ENCODE measurements at regions not wholly inside any gene's neighbourhood (a gene's known extent, or its start where the extent isn't known, plus 50 kb on each side); places are given as distances from the start of the nearest gene placed in this dataset.

DNA sequence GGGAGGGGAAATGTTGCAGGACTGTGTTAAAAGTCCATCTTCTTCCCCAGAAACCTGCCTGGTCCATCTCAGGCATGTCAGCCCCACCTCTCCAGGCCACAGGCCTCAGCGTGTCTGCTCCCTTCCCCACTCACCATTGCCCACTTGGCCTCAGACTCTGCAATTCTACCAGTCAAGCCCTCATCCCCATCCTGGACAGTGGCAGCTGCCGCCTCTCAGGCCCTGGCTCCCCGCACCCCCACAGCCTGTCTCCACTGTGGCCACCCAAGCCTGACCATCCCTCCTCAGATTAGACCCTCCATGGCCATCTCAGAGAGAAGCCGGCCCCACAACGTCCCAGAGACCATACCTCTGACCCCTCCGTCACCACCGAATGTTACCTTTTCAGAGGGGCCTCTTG, 89.9 kb downstream of the BARX1 start:
- H2BK12ac ChIP-seq (ENCODE audit: low read length) = no peak overlapping the region
- DNase-seq = no peak
- no peak overlapping the region for H2AK5ac ChIP-seq (ENCODE audit: low read length)
- peaks cover 7% of the 10 kb centered on the region for H3K9me3 ChIP-seq (ENCODE audit: insufficient read depth, low read depth, low read length)
- no peak overlapping the region for H3K14ac ChIP-seq (ENCODE audit: low read length)
- H4K8ac ChIP-seq (ENCODE audit: low read depth, low read length) = no peak overlapping the region
- no peak overlapping the region for H3K9ac ChIP-seq (ENCODE audit: low read length)
- H3K4me2 ChIP-seq (ENCODE audit: low read length) = no peak overlapping the region
- H3K4ac ChIP-seq (ENCODE audit: low read depth, low read length) = no peak overlapping the region
- H3K4me1 ChIP-seq (ENCODE audit: control insufficient read depth in 1 of 2, insufficient read depth in 2 of 2, low read length in 2 of 2) = no peaks in the 10 kb centered on the region
- no peaks in the 10 kb centered on the region for H3K79me1 ChIP-seq (ENCODE audit: low read length)
- H3K4me3 ChIP-seq (ENCODE audit: low read depth, low read length) = no peak overlapping the region
- H2BK5ac ChIP-seq (ENCODE audit: low read depth, low read length, poor library complexity) = no peak overlapping the region
- no peak overlapping the region for H3K18ac ChIP-seq (ENCODE audit: low read length)
- no peak overlapping the region for H2BK120ac ChIP-seq (ENCODE audit: insufficient read depth, low read length, poor library complexity)
- no peak overlapping the region for H4K12ac ChIP-seq (ENCODE audit: low read depth, low read length)
- no peaks in the 10 kb centered on the region for H3K27me3 ChIP-seq (ENCODE audit: insufficient read depth, low read length)
- no CpG with 5 or more reads among the region's 7 CpGs for WGBS (ENCODE audit: extremely low coverage, insufficient coverage, insufficient read length)
- no peak overlapping the region for H3K27ac ChIP-seq (ENCODE audit: low read depth, low read length)
- no peaks in the 10 kb centered on the region for H3K36me3 ChIP-seq (ENCODE audit: control insufficient read depth in 1 of 2, insufficient read depth in 2 of 2, low read length in 2 of 2)
- no peak overlapping the region for H4K91ac ChIP-seq (ENCODE audit: low read depth, low read length)
- H3K79me2 ChIP-seq (ENCODE audit: control insufficient read depth, insufficient read depth, low read length, poor library complexity) = no peaks in the 10 kb centered on the region
- H2AFZ ChIP-seq (ENCODE audit: insufficient read depth, low read length, poor library complexity) = no peak overlapping the region
- H3K23ac ChIP-seq (ENCODE audit: low read length) = no peak overlapping the region

DNA sequence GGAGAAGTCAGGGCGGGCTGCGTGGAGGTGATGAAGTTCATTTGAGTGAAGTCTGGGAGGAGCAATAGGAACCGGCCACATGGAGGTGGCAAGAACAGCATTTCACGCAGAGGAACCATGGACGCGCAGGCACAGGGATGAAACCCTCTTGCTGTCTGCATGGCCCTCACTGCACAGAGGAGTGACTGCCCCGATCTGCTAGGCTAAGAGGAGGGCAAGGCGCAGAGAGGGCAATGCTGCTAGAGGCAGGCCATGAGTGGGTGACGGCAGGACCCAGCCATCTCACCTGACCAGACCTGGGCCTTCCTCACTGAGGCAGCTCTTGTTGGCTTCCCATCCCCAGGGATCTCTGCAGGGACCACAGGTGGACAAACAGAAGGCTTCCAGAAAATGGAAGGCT, 90.3 kb downstream of the BARX1 start:
- Histone ChIP-seq H2BK12ac (ENCODE audit: low read length) (no peak overlapping the region), H3K18ac (ENCODE audit: low read length) (no peak overlapping the region), H3K23ac (ENCODE audit: low read length) (no peak overlapping the region), H2BK5ac (ENCODE audit: low read depth, low read length, poor library complexity) (no peak overlapping the region), H3K27me3 (ENCODE audit: insufficient read depth, low read length) (no peaks in the 10 kb centered on the region), H3K14ac (ENCODE audit: low read length) (no peak overlapping the region), H3K9ac (ENCODE audit: low read length) (no peak overlapping the region), H2AK5ac (ENCODE audit: low read length) (no peak overlapping the region), H3K4me3 (ENCODE audit: low read depth, low read length) (no peak overlapping the region), H4K91ac (ENCODE audit: low read depth, low read length) (no peak overlapping the region), H4K12ac (ENCODE audit: low read depth, low read length) (no peak overlapping the region), H4K8ac (ENCODE audit: low read depth, low read length) (no peak overlapping the region), H2BK120ac (ENCODE audit: insufficient read depth, low read length, poor library complexity) (no peak overlapping the region), H3K79me2 (ENCODE audit: control insufficient read depth, insufficient read depth, low read length, poor library complexity) (no peaks in the 10 kb centered on the region), H3K79me1 (ENCODE audit: low read length) (no peaks in the 10 kb centered on the region), H3K4me2 (ENCODE audit: low read length) (no peak overlapping the region), H3K36me3 (ENCODE audit: control insufficient read depth in 1 of 2, insufficient read depth in 2 of 2, low read length in 2 of 2) (no peaks in the 10 kb centered on the region), H3K4ac (ENCODE audit: low read depth, low read length) (no peak overlapping the region), H3K4me1 (ENCODE audit: control insufficient read depth in 1 of 2, insufficient read depth in 2 of 2, low read length in 2 of 2) (no peaks in the 10 kb centered on the region), H2AFZ (ENCODE audit: insufficient read depth, low read length, poor library complexity) (no peak overlapping the region), H3K9me3 (ENCODE audit: insufficient read depth, low read depth, low read length) (peaks cover 7% of the 10 kb centered on the region), H3K27ac (ENCODE audit: low read depth, low read length) (no peak overlapping the region)
- DNase-seq = no peak
- WGBS (ENCODE audit: extremely low coverage, insufficient coverage, insufficient read length) = no CpG with 5 or more reads among the region's 9 CpGs

DNA sequence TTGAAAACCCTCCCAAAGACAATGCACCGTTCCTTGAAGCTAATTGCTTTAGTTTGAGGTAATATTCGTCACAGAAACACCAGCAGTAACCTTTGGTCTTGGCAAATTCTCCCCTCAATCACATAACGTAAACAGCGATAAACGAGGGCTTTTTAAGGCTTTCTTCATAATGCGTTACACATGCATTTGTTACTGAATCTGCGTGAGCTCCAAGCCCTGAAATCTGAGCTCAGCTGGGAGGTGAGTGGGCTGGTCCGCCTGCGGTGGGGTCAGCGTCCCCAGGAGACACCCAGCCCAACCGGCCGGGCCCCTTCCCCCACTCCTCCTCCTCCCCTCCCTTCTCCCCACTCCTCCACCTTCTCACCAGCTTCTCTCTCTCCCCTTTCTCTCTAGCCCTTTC, 91.1 kb downstream of the BARX1 start:
- WGBS (ENCODE audit: extremely low coverage, insufficient coverage, insufficient read length) = no CpG with 5 or more reads among the region's 12 CpGs

DNA sequence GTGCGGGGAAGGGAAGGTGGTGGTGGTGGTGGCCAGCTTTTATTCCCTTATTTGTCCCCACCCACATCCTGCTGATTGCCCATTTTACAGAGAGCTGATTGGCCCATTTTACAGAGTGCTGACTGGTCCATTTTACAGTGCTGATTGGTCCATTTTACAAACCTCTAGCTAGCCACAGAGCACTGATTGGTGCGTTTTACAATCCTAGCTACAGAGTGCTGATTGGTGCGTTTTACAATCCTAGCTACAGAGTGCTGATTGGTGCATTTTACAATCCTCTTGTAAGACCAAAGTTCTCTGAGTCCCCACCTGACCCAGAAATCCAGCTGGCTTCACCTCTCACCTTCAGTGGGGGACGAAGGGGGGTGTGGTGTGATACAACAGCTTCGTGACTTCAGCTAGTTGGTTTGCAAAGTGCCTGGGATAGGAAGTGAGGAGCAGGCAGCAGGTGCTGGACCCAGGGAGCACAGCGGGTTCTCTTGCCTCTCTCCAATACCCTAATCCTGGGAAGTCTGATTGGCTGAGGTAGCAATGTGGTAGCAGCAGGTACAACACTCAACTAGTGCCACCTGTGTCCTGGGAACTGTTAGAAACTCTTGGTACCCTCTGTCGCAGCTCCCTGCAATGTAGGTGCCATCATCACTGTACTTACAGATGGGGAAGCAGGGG, 92.1 kb downstream of the BARX1 start:
- Histone ChIP-seq H3K4me3 (ENCODE audit: low read depth, low read length) (no peak overlapping the region), H3K79me2 (ENCODE audit: control insufficient read depth, insufficient read depth, low read length, poor library complexity) (no peaks in the 10 kb centered on the region)
- no CpG with 5 or more reads among the region's 7 CpGs for WGBS (ENCODE audit: extremely low coverage, insufficient coverage, insufficient read length)

More for the DNA sequence above, 91.1 kb downstream of the BARX1 start:
- no peak overlapping the region for H2BK12ac ChIP-seq (ENCODE audit: low read length)
- DNase-seq = no peak
- H2AK5ac ChIP-seq (ENCODE audit: low read length) = no peak overlapping the region
- H3K4ac ChIP-seq (ENCODE audit: low read depth, low read length) = no peak overlapping the region
- H3K14ac ChIP-seq (ENCODE audit: low read length) = no peak overlapping the region
- H3K79me1 ChIP-seq (ENCODE audit: low read length) = no peaks in the 10 kb centered on the region
- no peaks in the 10 kb centered on the region for H3K4me1 ChIP-seq (ENCODE audit: control insufficient read depth in 1 of 2, insufficient read depth in 2 of 2, low read length in 2 of 2)
- no peaks in the 10 kb centered on the region for H3K79me2 ChIP-seq (ENCODE audit: control insufficient read depth, insufficient read depth, low read length, poor library complexity)
- H3K23ac ChIP-seq (ENCODE audit: low read length) = no peak overlapping the region
- H3K27ac ChIP-seq (ENCODE audit: low read depth, low read length) = no peak overlapping the region
- H4K91ac ChIP-seq (ENCODE audit: low read depth, low read length) = no peak overlapping the region
- H3K4me2 ChIP-seq (ENCODE audit: low read length) = no peak overlapping the region
- no peak overlapping the region for H3K18ac ChIP-seq (ENCODE audit: low read length)
- no peak overlapping the region for H2AFZ ChIP-seq (ENCODE audit: insufficient read depth, low read length, poor library complexity)
- no peaks in the 10 kb centered on the region for H3K36me3 ChIP-seq (ENCODE audit: control insufficient read depth in 1 of 2, insufficient read depth in 2 of 2, low read length in 2 of 2)
- H4K12ac ChIP-seq (ENCODE audit: low read depth, low read length) = no peak overlapping the region
- H2BK120ac ChIP-seq (ENCODE audit: insufficient read depth, low read length, poor library complexity) = no peak overlapping the region
- no peaks in the 10 kb centered on the region for H3K27me3 ChIP-seq (ENCODE audit: insufficient read depth, low read length)
- no peak overlapping the region for H2BK5ac ChIP-seq (ENCODE audit: low read depth, low read length, poor library complexity)
- no peak overlapping the region for H3K4me3 ChIP-seq (ENCODE audit: low read depth, low read length)
- H3K9me3 ChIP-seq (ENCODE audit: insufficient read depth, low read depth, low read length) = peaks cover 7% of the 10 kb centered on the region
- H4K8ac ChIP-seq (ENCODE audit: low read depth, low read length) = no peak overlapping the region
- H3K9ac ChIP-seq (ENCODE audit: low read length) = no peak overlapping the region

More for the DNA sequence above, 92.1 kb downstream of the BARX1 start:
- DNase-seq = no peak
- Histone ChIP-seq H4K8ac (ENCODE audit: low read depth, low read length) (no peak overlapping the region), H3K9me3 (ENCODE audit: insufficient read depth, low read depth, low read length) (peaks cover 9% of the 10 kb centered on the region), H3K9ac (ENCODE audit: low read length) (no peak overlapping the region), H2AK5ac (ENCODE audit: low read length) (no peak overlapping the region), H3K79me1 (ENCODE audit: low read length) (no peaks in the 10 kb centered on the region), H3K4me2 (ENCODE audit: low read length) (no peak overlapping the region), H3K4me1 (ENCODE audit: control insufficient read depth in 1 of 2, insufficient read depth in 2 of 2, low read length in 2 of 2) (no peaks in the 10 kb centered on the region), H3K36me3 (ENCODE audit: control insufficient read depth in 1 of 2, insufficient read depth in 2 of 2, low read length in 2 of 2) (no peaks in the 10 kb centered on the region), H2BK120ac (ENCODE audit: insufficient read depth, low read length, poor library complexity) (no peak overlapping the region), H3K4ac (ENCODE audit: low read depth, low read length) (no peak overlapping the region), H3K14ac (ENCODE audit: low read length) (no peak overlapping the region), H3K27ac (ENCODE audit: low read depth, low read length) (no peak overlapping the region), H2AFZ (ENCODE audit: insufficient read depth, low read length, poor library complexity) (no peak overlapping the region), H3K18ac (ENCODE audit: low read length) (no peak overlapping the region), H3K27me3 (ENCODE audit: insufficient read depth, low read length) (no peaks in the 10 kb centered on the region), H2BK5ac (ENCODE audit: low read depth, low read length, poor library complexity) (no peak overlapping the region), H4K12ac (ENCODE audit: low read depth, low read length) (no peak overlapping the region), H3K23ac (ENCODE audit: low read length) (no peak overlapping the region), H2BK12ac (ENCODE audit: low read length) (no peak overlapping the region), H4K91ac (ENCODE audit: low read depth, low read length) (no peak overlapping the region)
